ENCODE measurements at regions not wholly inside any gene's neighbourhood (a gene's known extent, or its start where the extent isn't known, plus 50 kb on each side); places are given as distances from the start of the nearest gene placed in this dataset.

DNA sequence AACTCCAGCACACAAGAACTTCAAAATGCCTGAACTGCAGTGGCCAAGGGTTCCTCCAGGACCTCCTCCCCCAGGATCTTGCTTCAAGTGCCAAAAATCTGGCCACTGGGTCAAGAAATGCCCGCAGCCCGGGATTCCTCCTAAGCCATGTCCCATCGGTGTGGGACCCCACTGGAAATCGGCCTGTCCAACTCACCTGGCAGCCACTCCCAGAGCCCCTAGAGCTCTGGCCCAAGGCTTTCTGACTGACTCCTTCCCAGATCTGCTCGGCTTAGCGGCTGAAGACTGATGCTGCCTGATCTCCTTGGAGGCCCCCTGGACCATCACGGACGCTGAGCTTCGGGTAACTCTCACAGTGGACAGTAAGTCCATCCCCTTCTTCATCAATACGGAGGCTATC is 306.4 kb downstream of the RBM43 start:
- H3K27me3 Mint-ChIP-seq (ENCODE audit: insufficient read depth, low read depth, poor library complexity), result peaks cover 2% of the 10 kb centered on the region
- no peaks in the 10 kb centered on the region for H4K20me1 ChIP-seq (replicated peaks; ENCODE audit: insufficient read depth)
- H2AFZ ChIP-seq, result no peak overlapping the region

More for the DNA sequence above, 306.4 kb downstream of the RBM43 start:
- TF ChIP-seq POLR2AphosphoS5 (IDR thresholded peaks at IDR 0.05; ENCODE audit: low read depth) (no peak), CREB1 (CRISPR knock-in tag; IDR thresholded peaks at IDR 0.05; ENCODE audit: low read depth) (no peak), ZNF114 (CRISPR knock-in tag; IDR thresholded peaks at IDR 0.05) (no peak), EZH2phosphoT487 (IDR thresholded peaks at IDR 0.05; ENCODE audit: unreplicated experiment) (no peak), ZNF331 (CRISPR knock-in tag; IDR thresholded peaks at IDR 0.05; ENCODE audit: low read depth) (no peak), JUNB (IDR thresholded peaks at IDR 0.05; ENCODE audit: unreplicated experiment) (no peak), STAT1 (IDR thresholded peaks at IDR 0.05; ENCODE audit: unreplicated experiment) (no peak), NANOG (IDR thresholded peaks at IDR 0.05; ENCODE audit: borderline replicate concordance) (no peak), ETS1 (IDR thresholded peaks at IDR 0.05) (no peak), ZNF462 (CRISPR knock-in tag; IDR thresholded peaks at IDR 0.05) (no peak), EZH2 (IDR thresholded peaks at IDR 0.05; ENCODE audit: low read depth, unreplicated experiment) (no peak)
- TF ChIP-seq, protein P1, sequence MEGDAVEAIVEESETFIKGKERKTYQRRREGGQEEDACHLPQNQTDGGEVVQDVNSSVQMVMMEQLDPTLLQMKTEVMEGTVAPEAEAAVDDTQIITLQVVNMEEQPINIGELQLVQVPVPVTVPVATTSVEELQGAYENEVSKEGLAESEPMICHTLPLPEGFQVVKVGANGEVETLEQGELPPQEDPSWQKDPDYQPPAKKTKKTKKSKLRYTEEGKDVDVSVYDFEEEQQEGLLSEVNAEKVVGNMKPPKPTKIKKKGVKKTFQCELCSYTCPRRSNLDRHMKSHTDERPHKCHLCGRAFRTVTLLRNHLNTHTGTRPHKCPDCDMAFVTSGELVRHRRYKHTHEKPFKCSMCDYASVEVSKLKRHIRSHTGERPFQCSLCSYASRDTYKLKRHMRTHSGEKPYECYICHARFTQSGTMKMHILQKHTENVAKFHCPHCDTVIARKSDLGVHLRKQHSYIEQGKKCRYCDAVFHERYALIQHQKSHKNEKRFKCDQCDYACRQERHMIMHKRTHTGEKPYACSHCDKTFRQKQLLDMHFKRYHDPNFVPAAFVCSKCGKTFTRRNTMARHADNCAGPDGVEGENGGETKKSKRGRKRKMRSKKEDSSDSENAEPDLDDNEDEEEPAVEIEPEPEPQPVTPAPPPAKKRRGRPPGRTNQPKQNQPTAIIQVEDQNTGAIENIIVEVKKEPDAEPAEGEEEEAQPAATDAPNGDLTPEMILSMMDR (conservative IDR thresholded peaks at IDR 0.05; ENCODE audit: low read depth in 2 of 2), result no peak
- TF ChIP-seq, protein P2, sequence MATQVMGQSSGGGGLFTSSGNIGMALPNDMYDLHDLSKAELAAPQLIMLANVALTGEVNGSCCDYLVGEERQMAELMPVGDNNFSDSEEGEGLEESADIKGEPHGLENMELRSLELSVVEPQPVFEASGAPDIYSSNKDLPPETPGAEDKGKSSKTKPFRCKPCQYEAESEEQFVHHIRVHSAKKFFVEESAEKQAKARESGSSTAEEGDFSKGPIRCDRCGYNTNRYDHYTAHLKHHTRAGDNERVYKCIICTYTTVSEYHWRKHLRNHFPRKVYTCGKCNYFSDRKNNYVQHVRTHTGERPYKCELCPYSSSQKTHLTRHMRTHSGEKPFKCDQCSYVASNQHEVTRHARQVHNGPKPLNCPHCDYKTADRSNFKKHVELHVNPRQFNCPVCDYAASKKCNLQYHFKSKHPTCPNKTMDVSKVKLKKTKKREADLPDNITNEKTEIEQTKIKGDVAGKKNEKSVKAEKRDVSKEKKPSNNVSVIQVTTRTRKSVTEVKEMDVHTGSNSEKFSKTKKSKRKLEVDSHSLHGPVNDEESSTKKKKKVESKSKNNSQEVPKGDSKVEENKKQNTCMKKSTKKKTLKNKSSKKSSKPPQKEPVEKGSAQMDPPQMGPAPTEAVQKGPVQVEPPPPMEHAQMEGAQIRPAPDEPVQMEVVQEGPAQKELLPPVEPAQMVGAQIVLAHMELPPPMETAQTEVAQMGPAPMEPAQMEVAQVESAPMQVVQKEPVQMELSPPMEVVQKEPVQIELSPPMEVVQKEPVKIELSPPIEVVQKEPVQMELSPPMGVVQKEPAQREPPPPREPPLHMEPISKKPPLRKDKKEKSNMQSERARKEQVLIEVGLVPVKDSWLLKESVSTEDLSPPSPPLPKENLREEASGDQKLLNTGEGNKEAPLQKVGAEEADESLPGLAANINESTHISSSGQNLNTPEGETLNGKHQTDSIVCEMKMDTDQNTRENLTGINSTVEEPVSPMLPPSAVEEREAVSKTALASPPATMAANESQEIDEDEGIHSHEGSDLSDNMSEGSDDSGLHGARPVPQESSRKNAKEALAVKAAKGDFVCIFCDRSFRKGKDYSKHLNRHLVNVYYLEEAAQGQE (IDR thresholded peaks at IDR 0.05; ENCODE audit: unreplicated experiment), result no peak
- H3K79me2 ChIP-seq (replicated peaks; ENCODE audit: insufficient read depth), result no peaks in the 10 kb centered on the region
- no peaks in the 10 kb centered on the region for H3K27me3 ChIP-seq (ENCODE audit: insufficient read depth)
- 0 out of 2 replicates have a peak, but pooled peaks cover 6% of the 10 kb centered on the region for H3K9me2 ChIP-seq (ENCODE audit: insufficient read depth)
- no peak overlapping the region for H3K4me3 ChIP-seq
- no peak overlapping the region for H3K27ac ChIP-seq (ENCODE audit: low read depth)
- H3K36me3 ChIP-seq (ENCODE audit: insufficient read depth), result 0 out of 2 replicates have a peak, but pooled peaks cover 4% of the 10 kb centered on the region
- Mint-ChIP-seq H3K4me1 (no peaks in the 10 kb centered on the region; the same call in 1 of the 3 replicates), H3K4me3 (no peak overlapping the region), H3K9me3 (peaks cover 6% of the 10 kb centered on the region; the same call in 2 of the 3 replicates), H3K27ac (no peak overlapping the region), H3K36me3 (ENCODE audit: low read depth) (no peaks in the 10 kb centered on the region; the same call in 1 of the 3 replicates)
- DNase-seq (ENCODE audit: low spot score) (no peak), ATAC-seq (no peak)
- H3K4me2 ChIP-seq, result no peak overlapping the region
- H3F3A ChIP-seq (replicated peaks; ENCODE audit: low read depth), result no peaks in the 10 kb centered on the region
- no peaks in the 10 kb centered on the region for H3K4me1 ChIP-seq (ENCODE audit: insufficient read depth)

Measured in GM23338 (cell line).